Activated CD4-positive, alpha-beta T cell treated with anti-CD3 and anti-CD28 coated beads, Interleukin-2, amount 10 ng/mL, durations not matched to agents 24 days and 14 days (primary cell): ENCODE measurements at regions not wholly inside any gene's neighbourhood (a gene's known extent, or its start where the extent isn't known, plus 50 kb on each side); places are given as distances from the start of the nearest gene placed in this dataset.
"Not testable (repeated sequence)": the region's sequence is repeated elsewhere in the genome, so short reads cannot be mapped to it uniquely, and the experiment has no call there.

ENCODE experiments used
- DNase-seq: peaks from one replicate; pipeline ENCODE4 v3.0.0; 2022
- H3K27ac Mint-ChIP-seq: one replicate; pipeline ENCODE4 v1.8.0; 2022; ENCODE audit warnings: mild to moderate bottlenecking, mixed read lengths
- H3K27me3 Mint-ChIP-seq: one replicate; pipeline ENCODE4 v1.8.0; 2022; ENCODE audit warnings: mixed read lengths
- H3K36me3 Mint-ChIP-seq: one replicate; pipeline ENCODE4 v1.8.0; 2022; ENCODE audit warnings: low read depth, mild to moderate bottlenecking, mixed read lengths
- H3K4me1 Mint-ChIP-seq: one replicate; pipeline ENCODE4 v1.8.0; 2021; ENCODE audit warnings: mixed read lengths
- H3K4me3 Mint-ChIP-seq: one replicate; pipeline ENCODE4 v1.8.0; 2022; ENCODE audit warnings: mild to moderate bottlenecking, moderate library complexity, mixed read lengths
- H3K9me3 Mint-ChIP-seq: one replicate; pipeline ENCODE4 v1.8.0; 2021; ENCODE audit warnings: mixed read lengths
- intact Hi-C: fragments of 100-400 bp; cut with micrococcal nuclease; formaldehyde crosslinking; loops from one replicate; pipeline ENCODE4 v1.15.1; 2023

DNA sequence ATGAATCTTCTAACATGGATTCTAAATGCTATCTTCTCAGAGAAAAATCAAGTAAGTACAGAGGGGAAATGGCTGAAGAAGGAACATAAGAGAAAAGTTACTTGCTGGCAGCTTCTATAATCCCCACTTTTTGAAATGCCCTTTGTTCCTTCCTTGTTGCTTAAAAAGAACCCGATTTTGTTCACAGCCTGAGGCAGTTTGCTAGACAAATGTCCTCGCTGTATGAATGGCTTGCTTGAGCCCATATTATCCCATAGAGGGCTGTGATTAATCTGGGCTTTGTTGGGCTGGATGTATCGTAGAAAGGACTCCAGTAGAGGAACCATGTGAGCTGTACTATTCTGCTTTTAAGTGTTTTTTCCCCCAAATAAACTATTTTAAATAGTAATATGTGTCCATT is 134.3 kb upstream of the FGF13 start:
- Mint-ChIP-seq H3K9me3 (no peaks in the 10 kb centered on the region), H3K27me3 (no peaks in the 10 kb centered on the region), H3K4me1 (no peaks in the 10 kb centered on the region), H3K27ac (no peak overlapping the region), H3K36me3 (no peaks in the 10 kb centered on the region), H3K4me3 (no peak overlapping the region)
- intact Hi-C loops = no loop called here
- no peak for DNase-seq

DNA sequence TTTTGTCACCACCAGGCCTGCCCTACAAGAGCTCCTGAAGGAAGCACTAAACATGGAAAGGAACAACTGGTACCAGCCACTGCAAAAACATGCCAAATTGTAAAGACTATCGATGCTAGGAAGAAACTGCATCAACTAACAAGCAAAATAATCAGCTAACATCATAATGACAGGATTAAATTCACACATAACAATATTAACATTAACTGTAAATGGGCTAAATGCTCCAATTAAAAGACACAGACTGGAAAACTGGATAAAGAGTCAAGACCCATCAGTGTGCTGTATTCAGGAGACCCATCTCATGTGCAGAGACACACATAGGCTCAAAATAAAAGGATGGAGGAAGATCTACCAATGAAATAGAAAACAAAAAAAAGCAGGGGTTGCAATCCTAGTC is 95.9 kb upstream of the FGF13 start:
- DNase-seq, intact Hi-C loops, H3K4me1 Mint-ChIP-seq, H3K27ac Mint-ChIP-seq, H3K36me3 Mint-ChIP-seq, H3K9me3 Mint-ChIP-seq, H3K27me3 Mint-ChIP-seq, H3K4me3 Mint-ChIP-seq: not testable (repeated sequence)

- H3K36me3 Mint-ChIP-seq = no peaks in the 10 kb centered on the region
- H3K27ac Mint-ChIP-seq = no peak overlapping the region
These were observed 82.7 kb upstream of the FGF13 start for GRCh38 chrX:138794246-138794645.

GRCh38 chrX:138791551-138791950 is 80.0 kb upstream of the FGF13 start:
- DNase-seq = no peak
- no peak overlapping the region for H3K4me3 Mint-ChIP-seq
- H3K36me3 Mint-ChIP-seq = no peaks in the 10 kb centered on the region
- H3K9me3 Mint-ChIP-seq = peaks cover 3% of the 10 kb centered on the region
- intact Hi-C loops = no loop called here
- H3K4me1 Mint-ChIP-seq = no peaks in the 10 kb centered on the region
- no peak overlapping the region for H3K27ac Mint-ChIP-seq
- H3K27me3 Mint-ChIP-seq = no peaks in the 10 kb centered on the region

More at GRCh38 chrX:138794246-138794645, 82.7 kb upstream of the FGF13 start:
- Mint-ChIP-seq H3K9me3 (peaks cover 3% of the 10 kb centered on the region), H3K27me3 (no peaks in the 10 kb centered on the region), H3K4me3 (no peak overlapping the region), H3K4me1 (no peaks in the 10 kb centered on the region)
- intact Hi-C loops = no loop called here
- no peak for DNase-seq

GRCh38 chrX:138788771-138789170 is 77.3 kb upstream of the FGF13 start:
- no peak overlapping the region for H3K27ac Mint-ChIP-seq
- DNase-seq = no peak
- no peaks in the 10 kb centered on the region for H3K4me1 Mint-ChIP-seq
- no peak overlapping the region for H3K4me3 Mint-ChIP-seq
- H3K9me3 Mint-ChIP-seq = peaks cover 7% of the 10 kb centered on the region
- H3K27me3 Mint-ChIP-seq = no peaks in the 10 kb centered on the region
- H3K36me3 Mint-ChIP-seq = no peaks in the 10 kb centered on the region
- intact Hi-C loops = no loop called here

DNA sequence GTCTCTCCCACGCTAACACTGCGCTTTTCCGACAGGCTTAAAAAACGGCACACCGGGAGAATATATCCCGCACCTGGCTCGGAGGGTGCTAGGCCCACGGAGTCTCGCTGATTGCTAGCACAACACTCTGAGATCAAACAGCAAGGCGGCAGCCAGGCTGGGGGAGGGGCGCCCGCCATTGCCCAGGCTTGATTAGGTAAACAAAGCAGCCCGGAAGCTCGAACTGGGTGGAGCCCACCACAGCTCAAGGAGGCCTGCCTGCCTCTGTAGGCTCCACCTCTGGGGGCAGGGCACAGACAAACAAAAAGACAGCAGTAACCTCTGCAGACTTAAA is 67.0 kb upstream of the FGF13 start:
- not testable (repeated sequence) for H3K27ac Mint-ChIP-seq, H3K4me1 Mint-ChIP-seq, H3K4me3 Mint-ChIP-seq, H3K9me3 Mint-ChIP-seq, H3K27me3 Mint-ChIP-seq, DNase-seq, H3K36me3 Mint-ChIP-seq
- intact Hi-C loops = loop anchor here (10.0 kb wide), 1 partner anchor 1196 kb away; no protein-coding TSS in a partner anchor

DNA sequence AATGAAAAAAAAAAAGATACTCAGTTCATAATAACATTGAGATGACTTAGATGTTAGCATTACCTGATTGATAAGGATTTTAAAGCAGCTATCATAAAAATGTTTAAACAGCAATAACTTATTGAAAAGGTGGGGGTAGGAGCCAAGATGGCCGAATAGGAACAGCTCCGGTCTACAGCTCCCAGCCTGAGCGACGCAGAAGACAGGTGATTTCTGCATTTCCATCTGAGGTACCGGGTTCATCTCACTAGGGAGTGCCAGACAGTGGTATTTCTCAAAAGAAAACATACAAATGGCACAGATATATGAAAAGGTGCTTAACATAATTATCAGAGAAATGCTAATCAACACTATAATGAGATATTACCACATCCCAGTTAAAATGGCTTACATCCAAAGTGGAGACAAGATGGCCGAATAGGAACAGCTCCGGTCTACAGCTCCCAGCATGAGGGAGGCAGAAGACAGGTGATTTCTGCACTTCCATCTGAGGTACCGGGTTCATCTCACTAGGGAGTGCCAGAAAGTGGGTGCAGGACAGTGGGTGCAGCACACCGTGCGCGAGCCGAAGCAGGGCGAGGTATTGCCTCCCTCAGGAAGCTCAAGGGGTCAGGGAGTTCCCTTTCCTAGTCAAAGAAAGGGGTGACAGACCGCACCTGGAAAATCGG is 66.5 kb upstream of the FGF13 start:
- H3K27ac Mint-ChIP-seq, H3K27me3 Mint-ChIP-seq, H3K9me3 Mint-ChIP-seq, DNase-seq, H3K4me1 Mint-ChIP-seq, H3K4me3 Mint-ChIP-seq, H3K36me3 Mint-ChIP-seq: not testable (repeated sequence)
- intact Hi-C loops = loop anchor here (10.0 kb wide), 1 partner anchor 1197 kb away; no protein-coding TSS in a partner anchor

GRCh38 chrX:138777230-138777629 is 65.7 kb upstream of the FGF13 start:
- no peak overlapping the region for H3K4me3 Mint-ChIP-seq
- no peaks in the 10 kb centered on the region for H3K27me3 Mint-ChIP-seq
- no peak overlapping the region for H3K27ac Mint-ChIP-seq
- no peaks in the 10 kb centered on the region for H3K36me3 Mint-ChIP-seq
- no peak for DNase-seq
- intact Hi-C loops = loop anchor here (10.0 kb wide), 1 partner anchor 1198 kb away; no protein-coding TSS in a partner anchor
- H3K9me3 Mint-ChIP-seq = no peaks in the 10 kb centered on the region
- no peaks in the 10 kb centered on the region for H3K4me1 Mint-ChIP-seq

DNA sequence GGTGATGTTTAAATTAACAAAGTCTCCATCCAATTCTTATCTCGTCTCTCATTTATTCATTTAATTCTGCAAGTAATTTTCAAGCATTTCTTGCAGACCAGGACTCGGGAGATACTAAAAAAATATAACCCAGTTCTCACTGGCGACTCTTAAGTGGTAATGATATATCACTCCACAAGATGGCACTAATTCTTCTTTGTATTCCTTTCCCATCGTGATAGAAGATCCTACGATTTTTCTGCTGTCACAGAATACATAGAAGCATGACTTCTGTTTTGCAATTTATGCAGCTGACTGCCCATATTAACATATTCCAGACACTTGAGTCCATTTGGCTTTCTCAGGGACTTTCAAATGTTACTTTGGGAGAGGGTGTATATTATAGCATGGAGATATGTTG is 64.0 kb upstream of the FGF13 start:
- Mint-ChIP-seq H3K36me3 (no peaks in the 10 kb centered on the region), H3K9me3 (no peaks in the 10 kb centered on the region), H3K27me3 (no peaks in the 10 kb centered on the region), H3K4me1 (no peaks in the 10 kb centered on the region), H3K4me3 (no peak overlapping the region), H3K27ac (no peak overlapping the region)
- no peak for DNase-seq
- intact Hi-C loops = loop anchor here (10.0 kb wide), 1 partner anchor 1199 kb away; no protein-coding TSS in a partner anchor

DNA sequence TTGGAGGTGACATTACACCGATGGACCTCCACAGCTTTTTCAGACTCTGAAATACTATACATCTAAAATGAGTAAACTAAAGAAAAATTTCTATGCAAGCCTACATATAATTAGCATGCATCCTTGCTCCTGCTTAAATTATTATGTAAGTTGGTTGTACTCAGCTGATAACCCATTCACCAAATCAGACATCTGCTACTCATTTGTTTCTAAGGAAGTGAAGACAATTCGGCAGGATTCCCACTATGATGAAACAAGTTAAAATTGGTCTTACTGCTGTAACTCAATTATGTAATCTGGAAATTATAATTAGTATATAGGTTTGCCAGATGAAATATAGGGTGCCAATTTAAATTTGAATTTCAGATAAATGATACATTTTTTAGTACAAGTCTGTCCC is 59.5 kb upstream of the FGF13 start:
- intact Hi-C loops = loop anchor here (10.0 kb wide), 1 partner anchor 1204 kb away; no protein-coding TSS in a partner anchor
- Mint-ChIP-seq H3K27ac (no peak overlapping the region), H3K4me1 (no peaks in the 10 kb centered on the region), H3K4me3 (no peak overlapping the region), H3K36me3 (no peaks in the 10 kb centered on the region), H3K9me3 (no peaks in the 10 kb centered on the region), H3K27me3 (no peaks in the 10 kb centered on the region)
- DNase-seq = no peak

DNA sequence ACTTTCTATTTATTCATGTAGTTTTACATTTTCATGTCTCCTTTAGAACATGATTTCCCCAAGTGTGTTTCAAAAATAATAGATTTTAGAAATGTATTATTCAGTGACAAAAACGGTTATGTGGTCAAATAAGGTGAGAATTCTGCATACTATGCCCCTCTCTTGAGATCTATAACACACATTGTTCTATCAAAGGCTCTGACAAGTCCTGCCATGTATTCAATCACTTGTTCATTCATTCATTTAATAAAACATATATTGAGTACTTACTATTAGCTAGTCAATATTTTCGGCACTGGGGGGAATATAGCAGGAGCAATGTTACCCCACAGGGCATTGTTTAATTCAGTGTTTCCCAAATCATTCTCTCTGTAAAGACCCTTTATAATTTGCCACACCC is 58.4 kb upstream of the FGF13 start:
- H3K9me3 Mint-ChIP-seq = no peaks in the 10 kb centered on the region
- no peak for DNase-seq
- H3K27me3 Mint-ChIP-seq = no peaks in the 10 kb centered on the region
- no peaks in the 10 kb centered on the region for H3K4me1 Mint-ChIP-seq
- no peak overlapping the region for H3K4me3 Mint-ChIP-seq
- intact Hi-C loops = loop anchor here (10.0 kb wide), 1 partner anchor 1205 kb away; no protein-coding TSS in a partner anchor
- H3K27ac Mint-ChIP-seq = no peak overlapping the region
- no peaks in the 10 kb centered on the region for H3K36me3 Mint-ChIP-seq

DNA sequence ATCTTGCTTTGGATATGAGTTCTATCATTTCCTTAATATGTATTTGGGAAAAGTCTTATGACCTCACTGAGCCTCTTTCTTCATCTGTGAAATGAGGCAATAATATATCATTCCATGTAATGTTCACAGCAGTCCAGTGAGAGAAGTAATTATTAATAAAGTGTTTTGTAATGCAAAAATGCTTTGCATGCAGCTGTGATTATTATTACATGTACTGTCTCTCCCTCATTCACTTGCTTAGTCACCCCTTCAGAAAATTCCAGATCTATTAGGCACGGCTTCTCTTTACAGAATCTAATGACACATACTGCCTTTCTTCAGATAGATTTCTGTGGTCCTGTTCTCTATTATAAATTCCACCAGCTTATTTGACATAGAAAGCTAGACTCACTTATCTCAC is 53.5 kb upstream of the FGF13 start:
- Mint-ChIP-seq H3K36me3 (no peaks in the 10 kb centered on the region), H3K9me3 (no peaks in the 10 kb centered on the region), H3K4me1 (no peaks in the 10 kb centered on the region), H3K27ac (no peak overlapping the region), H3K4me3 (no peak overlapping the region), H3K27me3 (no peaks in the 10 kb centered on the region)
- DNase-seq = no peak
- intact Hi-C loops = no loop called here

DNA sequence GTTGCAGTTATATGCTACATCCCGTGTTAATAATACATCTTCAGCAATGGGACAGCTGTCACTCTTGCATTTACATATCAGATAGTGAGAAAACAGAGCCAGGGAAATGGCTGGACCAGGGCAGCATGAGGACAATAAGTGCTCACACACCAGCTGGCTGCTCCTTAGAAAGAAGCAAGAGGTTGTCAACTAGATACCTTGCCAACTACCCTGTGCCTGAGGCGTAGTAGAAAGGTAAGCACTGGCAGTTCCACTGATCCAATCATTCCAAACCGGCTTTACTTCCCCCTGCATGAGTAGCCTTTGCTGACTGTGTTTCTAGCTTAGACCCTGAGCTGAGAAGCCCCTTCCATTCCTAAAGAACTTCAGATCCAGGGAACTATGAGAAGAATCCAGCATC is 52.2 kb upstream of the FGF13 start:
- Mint-ChIP-seq H3K4me1 (no peaks in the 10 kb centered on the region), H3K9me3 (no peaks in the 10 kb centered on the region), H3K27ac (no peak overlapping the region), H3K4me3 (no peak overlapping the region), H3K36me3 (no peaks in the 10 kb centered on the region), H3K27me3 (no peaks in the 10 kb centered on the region)
- intact Hi-C loops = no loop called here
- DNase-seq = no peak

DNA sequence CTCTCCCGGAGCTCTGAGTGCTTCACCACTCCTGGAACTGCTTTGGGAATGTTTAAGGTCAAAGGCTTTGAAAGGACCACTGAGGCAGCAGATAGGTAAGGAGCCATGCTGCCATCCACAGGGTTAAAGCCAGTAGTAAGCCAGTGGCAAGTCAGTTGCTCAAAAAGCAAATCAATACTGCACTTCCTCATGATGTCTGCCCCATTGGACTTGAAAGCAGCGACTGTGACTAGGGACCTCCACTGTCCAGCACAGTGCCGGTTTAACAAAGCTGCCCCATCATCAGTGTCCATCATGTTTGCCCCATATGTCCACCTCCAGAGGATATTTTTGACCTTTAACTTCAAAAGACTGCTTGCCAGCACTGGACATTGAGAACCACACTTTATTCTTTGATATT is 49.9 kb upstream of the FGF13 start:
- Mint-ChIP-seq H3K36me3 (no peaks in the 10 kb centered on the region), H3K27me3 (no peaks in the 10 kb centered on the region), H3K27ac (no peak overlapping the region), H3K4me3 (no peak overlapping the region), H3K9me3 (no peaks in the 10 kb centered on the region), H3K4me1 (no peaks in the 10 kb centered on the region)
- DNase-seq = no peak
- intact Hi-C loops = no loop called here
